NCI-H82 (cell line): ENCODE measurements at regions not wholly inside any gene's neighbourhood (a gene's known extent, or its start where the extent isn't known, plus 50 kb on each side); places are given as distances from the start of the nearest gene placed in this dataset.

Experiments used
- DNase-seq: peaks from one replicate; lab custom pipeline; 2025; lab: John Stamatoyannopoulos, UW

GRCh38 chr13:85663856-85664255 is 135.4 kb downstream of the SLITRK6 start:
- DNase-seq = no peak

GRCh38 chr13:85662186-85662585 is 137.0 kb downstream of the SLITRK6 start:
- DNase-seq = no peak

- no peak for DNase-seq
Measured at GRCh38 chr13:85661675-85662074, 137.5 kb downstream of the SLITRK6 start.

- DNase-seq = no peak
Measured at GRCh38 chr13:85659493-85659892, 139.7 kb downstream of the SLITRK6 start.

- DNase-seq = peak; percentile 13
Measured at GRCh38 chr13:85657942-85658341, 141.3 kb downstream of the SLITRK6 start.

- no peak for DNase-seq
Measured at GRCh38 chr13:85655040-85655439, 144.2 kb downstream of the SLITRK6 start.

- no peak for DNase-seq
Measured at GRCh38 chr13:85654227-85654626, 145.0 kb downstream of the SLITRK6 start.

- no peak for DNase-seq
Measured at GRCh38 chr13:85653681-85654080, 145.5 kb downstream of the SLITRK6 start.

GRCh38 chr13:85652491-85652890 is 146.7 kb downstream of the SLITRK6 start:
- DNase-seq = no peak

- no peak for DNase-seq
Measured at GRCh38 chr13:85651440-85651839, 147.8 kb downstream of the SLITRK6 start.

GRCh38 chr13:85650613-85651012 is 148.6 kb downstream of the SLITRK6 start:
- DNase-seq = peak; percentile 37

GRCh38 chr13:85640727-85641126 is 158.5 kb downstream of the SLITRK6 start:
- no peak for DNase-seq

GRCh38 chr13:85638815-85639393 is 160.3 kb downstream of the SLITRK6 start:
- DNase-seq = no peak

GRCh38 chr13:85638265-85638664 is 161.0 kb downstream of the SLITRK6 start:
- no peak for DNase-seq

GRCh38 chr13:85632526-85633195 is 166.6 kb downstream of the SLITRK6 start:
- no peak for DNase-seq

GRCh38 chr13:85631801-85632200 is 167.4 kb downstream of the SLITRK6 start:
- DNase-seq = no peak

- DNase-seq = no peak
Measured at GRCh38 chr13:85626603-85627002, 172.6 kb downstream of the SLITRK6 start.

- no peak for DNase-seq
Measured at GRCh38 chr13:85619321-85619720, 179.9 kb downstream of the SLITRK6 start.

GRCh38 chr13:85618521-85618920 is 180.7 kb downstream of the SLITRK6 start:
- no peak for DNase-seq

GRCh38 chr13:85616275-85616674 is 182.9 kb downstream of the SLITRK6 start:
- DNase-seq = no peak

- no peak for DNase-seq
Measured at GRCh38 chr13:85615031-85615430, 184.2 kb downstream of the SLITRK6 start.

- DNase-seq = no peak
Measured at GRCh38 chr13:85610024-85610423, 189.2 kb downstream of the SLITRK6 start.

- no peak for DNase-seq
Measured at GRCh38 chr13:85608255-85608829, 190.9 kb downstream of the SLITRK6 start.

- DNase-seq = peak; percentile 49
Measured at GRCh38 chr13:85603735-85604134, 195.5 kb downstream of the SLITRK6 start.
